DND-41 (cell line): ENCODE measurements at regions not wholly inside any gene's neighbourhood (a gene's known extent, or its start where the extent isn't known, plus 50 kb on each side); places are given as distances from the start of the nearest gene placed in this dataset.
"Not testable (repeated sequence)": the region's sequence is repeated elsewhere in the genome, so short reads cannot be mapped to it uniquely, and the experiment has no call there.

ENCODE experiments used
- CTCF ChIP-seq: IDR thresholded peaks from 2 replicates; pipeline ENCODE4 v1.5.1; 2012; ENCODE audit warnings: borderline replicate concordance, low read length, moderate library complexity, mild to moderate bottlenecking; ENCODE audit not compliant: poor library complexity, severe bottlenecking; ENCODE audit errors: extremely low read depth
- EZH2 ChIP-seq: IDR thresholded peaks from 3 replicates; pipeline ENCODE4 v1.6.1; 2012; ENCODE audit warnings: borderline replicate concordance, low read depth, mild to moderate bottlenecking, moderate library complexity, low read length, inconsistent platforms; ENCODE audit not compliant: severe bottlenecking

DNA sequence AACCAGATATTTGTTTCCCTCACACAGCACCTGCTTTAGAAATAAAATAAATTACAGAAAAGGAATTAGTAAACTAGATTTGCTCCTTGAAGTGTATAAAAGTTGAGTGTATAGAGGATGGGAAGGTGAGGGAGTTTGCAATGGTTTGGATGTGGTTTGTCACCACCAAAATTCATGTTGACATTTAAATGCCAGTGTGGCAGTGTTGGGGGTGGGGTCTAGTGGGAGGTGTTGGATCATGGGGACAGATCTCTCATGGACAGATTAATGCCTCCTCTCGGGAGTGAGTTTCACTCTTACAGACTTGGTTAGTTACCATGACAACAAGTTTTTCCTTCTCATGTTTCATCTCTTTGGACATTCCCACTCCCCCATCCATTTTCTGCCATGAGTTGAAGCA lies 83.9 kb upstream of the PRSS3 start:
- not testable (repeated sequence) for TF ChIP-seq EZH2, CTCF
